GM12892 (cell line): ENCODE measurements at regions not wholly inside any gene's neighbourhood (a gene's known extent, or its start where the extent isn't known, plus 50 kb on each side); places are given as distances from the start of the nearest gene placed in this dataset.
A peak's percentile ranks its signal among the peaks of the same experiment; 100 is the strongest.

Experiments used
- DNase-seq: peaks from one replicate; pipeline ENCODE4 v3.0.0; 2011; ENCODE audit not compliant: insufficient read length
- FAIRE-seq: peaks from 2 replicates; lab custom pipeline; 2011; peaks lifted over from hg19 to GRCh38; lab: Jason Lieb, UNC
- POLR2A ChIP-seq: IDR thresholded peaks from 2 replicates; pipeline ENCODE4 v1.6.1; 2011; ENCODE audit warnings: low read depth, low read length, control low read depth
- POLR2AphosphoS5 ChIP-seq: IDR thresholded peaks from 2 replicates; pipeline ENCODE4 v1.6.1; 2011; ENCODE audit warnings: low read depth, low read length, control low read depth
- TAF1 ChIP-seq: IDR thresholded peaks from 2 replicates; pipeline ENCODE4 v1.6.1; 2011; ENCODE audit warnings: low read depth, mild to moderate bottlenecking, control low read depth, low read length, borderline replicate concordance

- FAIRE-seq (no peak), DNase-seq (no peak)
- TF ChIP-seq POLR2AphosphoS5 (no peak), POLR2A (no peak), TAF1 (no peak)
These were observed 90.0 kb downstream of the AREG start for GRCh38 chr4:74534936-74535335.

GRCh38 chr4:74535512-74535911 is 90.6 kb downstream of the AREG start:
- DNase-seq (no peak), FAIRE-seq (no peak)
- no peak for TF ChIP-seq POLR2A
- TF ChIP-seq TAF1, result no peak
- no peak for TF ChIP-seq POLR2AphosphoS5

GRCh38 chr4:74536557-74536956 is 91.6 kb downstream of the AREG start:
- TF ChIP-seq POLR2A (no peak), POLR2AphosphoS5 (no peak), TAF1 (no peak)
- DNase-seq, result no peak
- no peak for FAIRE-seq

GRCh38 chr4:74537459-74537858 is 92.5 kb downstream of the AREG start:
- DNase-seq (no peak), FAIRE-seq (no peak)

GRCh38 chr4:74539044-74539790 is 94.3 kb downstream of the AREG start:
- no peak for TF ChIP-seq POLR2AphosphoS5
- TF ChIP-seq TAF1, result no peak
- no peak for TF ChIP-seq POLR2A
- FAIRE-seq (no peak), DNase-seq (no peak)

More at GRCh38 chr4:74537459-74537858, 92.5 kb downstream of the AREG start:
- TF ChIP-seq TAF1 (no peak), POLR2AphosphoS5 (no peak), POLR2A (no peak)

- DNase-seq, result no peak
- FAIRE-seq, result no peak
- TF ChIP-seq POLR2A (no peak), POLR2AphosphoS5 (no peak), TAF1 (no peak)
These were observed 95.3 kb downstream of the AREG start for GRCh38 chr4:74540193-74540592.

- FAIRE-seq (peak; percentile 17), DNase-seq (no peak)
- TF ChIP-seq POLR2A, result no peak
- TF ChIP-seq POLR2AphosphoS5, result no peak
- TF ChIP-seq TAF1, result no peak
These were observed 96.7 kb downstream of the AREG start for GRCh38 chr4:74541667-74542066.

GRCh38 chr4:74543231-74543781 is 98.4 kb downstream of the AREG start:
- TF ChIP-seq POLR2A (no peak), TAF1 (no peak), POLR2AphosphoS5 (no peak)
- DNase-seq (no peak), FAIRE-seq (no peak)

- TF ChIP-seq POLR2A, result no peak
- TF ChIP-seq POLR2AphosphoS5, result no peak
- no peak for TF ChIP-seq TAF1
- no peak for FAIRE-seq
- no peak for DNase-seq
These were observed 99.0 kb downstream of the AREG start for GRCh38 chr4:74543983-74544382.

GRCh38 chr4:74544655-74545361 is 99.9 kb downstream of the AREG start:
- FAIRE-seq (no peak), DNase-seq (no peak)
- TF ChIP-seq TAF1 (no peak), POLR2A (no peak)

GRCh38 chr4:74545448-74545847 is 100.5 kb downstream of the AREG start:
- FAIRE-seq (no peak), DNase-seq (no peak)
- TF ChIP-seq POLR2A (no peak), TAF1 (no peak), POLR2AphosphoS5 (no peak)

GRCh38 chr4:74546057-74546456 is 101.1 kb downstream of the AREG start:
- no peak for TF ChIP-seq POLR2AphosphoS5
- TF ChIP-seq POLR2A, result no peak
- no peak for TF ChIP-seq TAF1
- DNase-seq, result no peak
- FAIRE-seq, result no peak
